KMS-11 (cell line): ENCODE measurements at regions not wholly inside any gene's neighbourhood (a gene's known extent, or its start where the extent isn't known, plus 50 kb on each side); places are given as distances from the start of the nearest gene placed in this dataset.

Experiments
- H2AFZ ChIP-seq: fragments of 200-600 bp; sonication (generic); 2 replicates; pipeline ENCODE4 v1.6.1; 2016; ENCODE audit warnings: antibody characterized with exemption, mixed run types, low read depth
- H3K27ac ChIP-seq: fragments of 200-600 bp; sonication (generic); 2 replicates; pipeline ENCODE4 v1.6.1; 2016; ENCODE audit warnings: mild to moderate bottlenecking, mixed run types
- H3K27me3 ChIP-seq: fragments of 200-600 bp; sonication (generic); 2 replicates; pipeline ENCODE4 v1.6.1; 2017; ENCODE audit warnings: mild to moderate bottlenecking, low read depth, mixed run types, moderate library complexity; ENCODE audit not compliant: insufficient read depth
- H3K36me3 ChIP-seq: fragments of 200-600 bp; sonication (generic); 2 replicates; pipeline ENCODE4 v1.6.1; 2017; ENCODE audit warnings: mild to moderate bottlenecking, mixed run types; ENCODE audit not compliant: insufficient read depth
- H3K4me1 ChIP-seq: fragments of 200-600 bp; sonication (generic); 2 replicates; pipeline ENCODE4 v1.6.1; 2016; ENCODE audit warnings: mild to moderate bottlenecking, low read depth, mixed run types; ENCODE audit not compliant: poor library complexity, severe bottlenecking
- H3K4me2 ChIP-seq: fragments of 200-600 bp; sonication (generic); 2 replicates; pipeline ENCODE4 v1.7.0; 2016; ENCODE audit warnings: mild to moderate bottlenecking, mixed run types
- H3K4me3 ChIP-seq: fragments of 200-600 bp; sonication (generic); IDR thresholded peaks from 2 replicates; pipeline ENCODE4 v1.6.1; 2017; ENCODE audit warnings: low read depth, low read length, mixed read lengths; ENCODE audit not compliant: insufficient read depth
- H3K79me2 ChIP-seq: fragments of 200-600 bp; sonication (generic); 2 replicates; pipeline ENCODE4 v1.6.1; 2016; ENCODE audit warnings: low read depth, mixed run types; ENCODE audit not compliant: insufficient read depth
- H3K9ac ChIP-seq: fragments of 200-600 bp; sonication (generic); 2 replicates; pipeline ENCODE4 v1.6.1; 2016; ENCODE audit warnings: mild to moderate bottlenecking, mixed run types
- H4K20me1 ChIP-seq: fragments of 200-600 bp; sonication (generic); 2 replicates; pipeline ENCODE4 v1.6.1; 2016; ENCODE audit warnings: mild to moderate bottlenecking, mixed run types; ENCODE audit not compliant: insufficient read depth
- CTCF ChIP-seq: fragments of 200-600 bp; sonication (generic); conservative IDR thresholded peaks from 2 replicates; pipeline ENCODE4 v1.6.1; 2017; ENCODE audit warnings: low read depth, mild to moderate bottlenecking, antibody characterized with exemption, low read length, moderate library complexity, mixed read lengths

GRCh38 chr6:21713481-21713880 is 119.9 kb downstream of the SOX4 start:
- H3K4me3 ChIP-seq = no peak overlapping the region
- H3K79me2 ChIP-seq = no peaks in the 10 kb centered on the region
- no peaks in the 10 kb centered on the region for H3K4me1 ChIP-seq
- H3K27me3 ChIP-seq = no peaks in the 10 kb centered on the region
- H2AFZ ChIP-seq = no peak overlapping the region
- no peaks in the 10 kb centered on the region for H3K36me3 ChIP-seq
- H3K9ac ChIP-seq = no peak overlapping the region
- no peak for TF ChIP-seq CTCF
- no peak overlapping the region for H3K27ac ChIP-seq
- no peaks in the 10 kb centered on the region for H4K20me1 ChIP-seq
- no peak overlapping the region for H3K4me2 ChIP-seq

DNA sequence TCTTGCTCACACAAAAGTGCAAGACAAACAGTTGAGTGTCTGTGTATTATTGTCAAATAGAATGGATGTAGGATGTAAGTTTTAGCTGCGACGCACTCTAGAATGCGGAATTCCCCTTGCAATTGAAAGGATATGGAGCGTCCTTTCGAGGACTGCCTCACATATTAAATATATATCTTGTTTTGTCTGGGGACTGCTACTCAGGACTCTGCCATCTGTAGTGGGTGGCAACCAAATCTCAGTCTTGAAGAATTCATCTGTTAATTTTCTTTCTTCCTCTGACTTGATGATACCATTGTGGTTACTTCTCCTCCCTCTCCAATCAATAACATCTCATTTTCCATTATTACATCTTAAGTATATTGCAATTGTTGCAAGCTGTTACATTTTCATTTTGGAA is 121.6 kb downstream of the SOX4 start:
- Histone ChIP-seq H3K36me3 (no peaks in the 10 kb centered on the region), H3K4me3 (no peak overlapping the region), H3K27me3 (no peaks in the 10 kb centered on the region), H2AFZ (no peak overlapping the region), H3K79me2 (no peaks in the 10 kb centered on the region), H3K4me2 (no peak overlapping the region), H3K27ac (no peak overlapping the region), H4K20me1 (no peaks in the 10 kb centered on the region), H3K9ac (no peak overlapping the region), H3K4me1 (no peaks in the 10 kb centered on the region)
- no peak for TF ChIP-seq CTCF

DNA sequence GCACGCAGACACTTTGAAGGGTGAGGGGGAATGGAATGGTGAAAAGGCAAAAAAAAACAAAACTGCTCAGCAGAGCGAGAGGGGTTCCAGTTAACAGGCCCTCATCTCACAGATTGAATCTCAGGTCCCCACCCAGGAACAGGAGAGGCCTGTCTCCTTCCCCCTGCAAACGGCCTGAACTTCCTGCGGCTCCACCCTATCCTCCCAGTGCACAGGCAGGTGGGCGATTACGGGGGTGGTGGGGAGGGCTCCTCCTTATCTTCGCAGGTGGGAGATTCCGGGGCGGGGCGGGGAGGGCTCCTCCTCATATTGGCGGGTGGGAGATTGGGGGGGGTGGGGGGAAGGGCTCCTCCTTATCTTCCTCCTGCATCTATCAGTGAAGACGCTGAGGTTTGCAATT is 129.0 kb downstream of the SOX4 start:
- H3K79me2 ChIP-seq = no peaks in the 10 kb centered on the region

DNA sequence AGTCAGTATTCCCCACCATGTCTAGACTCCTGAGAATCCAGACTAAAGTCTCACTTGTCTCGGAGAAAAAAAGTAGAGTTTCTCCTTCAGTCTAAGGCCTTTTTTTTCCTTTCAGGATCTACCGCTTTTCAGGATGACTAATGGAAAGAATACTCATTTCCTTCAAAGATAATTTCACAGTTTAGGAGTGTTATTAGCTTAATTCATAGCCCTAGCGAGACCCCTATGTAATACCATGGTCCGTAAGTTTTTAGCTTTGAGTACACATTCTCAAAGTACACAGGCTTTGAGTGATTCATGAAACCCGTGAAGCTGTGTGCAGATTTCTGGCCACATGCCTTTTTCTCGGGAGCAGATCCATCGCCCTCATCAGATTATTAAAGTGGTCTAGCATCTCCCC is 133.1 kb downstream of the SOX4 start:
- H3K79me2 ChIP-seq = no peaks in the 10 kb centered on the region
- no peaks in the 10 kb centered on the region for H3K27me3 ChIP-seq
- TF ChIP-seq CTCF = no peak
- H3K4me2 ChIP-seq = no peak overlapping the region
- H4K20me1 ChIP-seq = no peaks in the 10 kb centered on the region
- no peak overlapping the region for H3K27ac ChIP-seq
- H3K4me3 ChIP-seq = no peak overlapping the region
- no peak overlapping the region for H3K9ac ChIP-seq
- no peaks in the 10 kb centered on the region for H3K36me3 ChIP-seq
- no peak overlapping the region for H2AFZ ChIP-seq
- no peaks in the 10 kb centered on the region for H3K4me1 ChIP-seq

More for the DNA sequence above, 129.0 kb downstream of the SOX4 start:
- Histone ChIP-seq H3K27ac (no peak overlapping the region), H3K27me3 (no peaks in the 10 kb centered on the region), H3K9ac (no peak overlapping the region), H2AFZ (no peak overlapping the region), H3K4me3 (no peak overlapping the region), H4K20me1 (no peaks in the 10 kb centered on the region), H3K4me2 (no peak overlapping the region), H3K36me3 (no peaks in the 10 kb centered on the region), H3K4me1 (no peaks in the 10 kb centered on the region)
- TF ChIP-seq CTCF = no peak

GRCh38 chr6:21728141-21728540 is 134.6 kb downstream of the SOX4 start:
- TF ChIP-seq CTCF = no peak

More at GRCh38 chr6:21728141-21728540, 134.6 kb downstream of the SOX4 start:
- Histone ChIP-seq H3K79me2 (no peaks in the 10 kb centered on the region), H3K9ac (no peak overlapping the region), H3K4me2 (no peak overlapping the region), H3K36me3 (no peaks in the 10 kb centered on the region), H3K27me3 (no peaks in the 10 kb centered on the region), H3K4me3 (no peak overlapping the region), H3K4me1 (no peaks in the 10 kb centered on the region), H3K27ac (no peak overlapping the region), H2AFZ (no peak overlapping the region), H4K20me1 (no peaks in the 10 kb centered on the region)
